ENCODE measurements at regions not wholly inside any gene's neighbourhood (a gene's known extent, or its start where the extent isn't known, plus 50 kb on each side); places are given as distances from the start of the nearest gene placed in this dataset.

DNA sequence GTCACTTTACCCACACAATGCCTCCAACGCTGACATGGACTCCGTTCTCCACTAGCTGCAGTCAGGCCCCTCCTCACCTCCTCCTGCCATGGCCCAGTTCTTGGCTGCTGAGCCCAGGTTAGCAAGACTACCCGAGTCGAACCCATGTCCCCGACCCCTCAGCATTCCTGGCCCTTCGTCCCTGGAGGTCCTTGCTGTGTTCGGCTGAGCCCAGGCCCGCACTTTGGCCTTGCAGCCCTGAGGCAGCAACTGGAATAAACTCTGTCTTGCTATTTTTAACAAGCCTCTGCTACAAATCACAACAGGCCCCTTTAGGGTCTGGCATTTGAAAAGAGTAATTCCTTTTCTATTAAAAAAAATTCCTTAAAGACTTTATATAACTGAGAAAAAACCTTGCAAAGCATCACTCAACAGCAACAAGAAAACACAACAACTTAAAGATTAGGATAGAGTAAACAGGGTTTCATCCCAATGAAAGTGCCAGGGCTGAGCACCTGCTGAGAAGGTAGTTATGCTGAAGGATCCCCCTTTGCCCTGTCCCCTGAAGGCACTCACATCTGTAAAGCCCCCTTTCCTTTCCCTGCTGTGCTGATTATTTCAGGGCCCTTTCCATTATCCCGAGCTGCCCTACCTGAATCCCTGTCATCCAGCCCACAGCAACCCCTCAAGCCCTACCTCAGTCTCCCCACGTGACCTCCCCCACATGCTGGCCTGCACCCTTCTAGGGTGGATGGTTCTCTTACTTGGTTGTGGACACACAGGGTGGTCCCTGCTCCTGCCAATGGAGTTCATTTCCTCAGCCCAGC is 120.0 kb upstream of the SNTG2 start:
- in situ Hi-C loops (cut with MboI; ENCODE audit: low sequenced_read_pairs, unreplicated experiment) = no loop called here
- TF ChIP-seq, protein P1, sequence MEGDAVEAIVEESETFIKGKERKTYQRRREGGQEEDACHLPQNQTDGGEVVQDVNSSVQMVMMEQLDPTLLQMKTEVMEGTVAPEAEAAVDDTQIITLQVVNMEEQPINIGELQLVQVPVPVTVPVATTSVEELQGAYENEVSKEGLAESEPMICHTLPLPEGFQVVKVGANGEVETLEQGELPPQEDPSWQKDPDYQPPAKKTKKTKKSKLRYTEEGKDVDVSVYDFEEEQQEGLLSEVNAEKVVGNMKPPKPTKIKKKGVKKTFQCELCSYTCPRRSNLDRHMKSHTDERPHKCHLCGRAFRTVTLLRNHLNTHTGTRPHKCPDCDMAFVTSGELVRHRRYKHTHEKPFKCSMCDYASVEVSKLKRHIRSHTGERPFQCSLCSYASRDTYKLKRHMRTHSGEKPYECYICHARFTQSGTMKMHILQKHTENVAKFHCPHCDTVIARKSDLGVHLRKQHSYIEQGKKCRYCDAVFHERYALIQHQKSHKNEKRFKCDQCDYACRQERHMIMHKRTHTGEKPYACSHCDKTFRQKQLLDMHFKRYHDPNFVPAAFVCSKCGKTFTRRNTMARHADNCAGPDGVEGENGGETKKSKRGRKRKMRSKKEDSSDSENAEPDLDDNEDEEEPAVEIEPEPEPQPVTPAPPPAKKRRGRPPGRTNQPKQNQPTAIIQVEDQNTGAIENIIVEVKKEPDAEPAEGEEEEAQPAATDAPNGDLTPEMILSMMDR (IDR thresholded peaks at IDR 0.05; ENCODE audit: borderline replicate concordance, control extremely low read depth, extremely low read depth, insufficient read depth, missing control alignments) = no peak

DNA sequence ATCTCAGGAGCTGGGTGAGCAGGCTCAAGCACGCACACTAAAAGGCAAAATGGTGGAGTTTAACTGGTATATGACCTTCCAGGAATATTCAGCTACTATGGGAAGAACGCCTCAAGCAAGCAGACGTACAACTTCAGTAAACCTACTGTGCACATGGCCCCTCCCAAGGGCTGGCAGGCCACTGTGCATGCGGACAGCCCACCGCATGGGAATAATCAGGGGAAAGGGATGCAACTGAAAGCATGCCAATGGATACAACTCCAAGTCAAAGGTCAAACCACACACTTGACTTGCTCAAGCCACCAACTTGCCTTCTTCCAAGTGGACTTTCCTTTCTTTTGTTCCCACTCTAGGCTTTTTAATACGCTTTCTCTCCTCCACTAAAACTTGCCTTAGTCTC is 121.6 kb upstream of the SNTG2 start:
- TF ChIP-seq, protein P1 (IDR thresholded peaks at IDR 0.05; ENCODE audit: borderline replicate concordance, control extremely low read depth, extremely low read depth, insufficient read depth, missing control alignments) = no peak
- in situ Hi-C loops (cut with MboI; ENCODE audit: low sequenced_read_pairs, unreplicated experiment) = no loop called here
- DNase-seq (ENCODE audit: low spot score) = no peak

More for the DNA sequence above, 120.0 kb upstream of the SNTG2 start:
- DNase-seq (ENCODE audit: low spot score) = no peak

DNA sequence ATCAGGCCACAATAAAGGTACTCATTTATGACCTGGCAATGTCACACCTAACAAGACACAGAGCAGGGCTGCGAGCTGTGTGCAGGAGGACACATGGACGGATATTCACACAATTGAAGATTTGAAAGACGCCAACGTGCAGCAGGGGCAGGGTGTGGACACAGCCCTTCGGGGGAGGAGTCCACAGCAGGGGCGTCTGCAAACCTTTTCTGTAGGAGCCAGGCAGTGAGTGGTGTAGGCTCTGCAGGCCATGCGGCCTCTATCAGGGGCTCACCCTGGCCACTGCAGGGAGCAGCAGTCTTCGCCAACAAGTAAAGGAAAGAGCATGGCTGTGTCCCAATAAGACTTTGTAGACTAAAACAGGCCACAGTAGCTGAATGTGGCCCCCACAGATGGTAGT is 125.7 kb upstream of the SNTG2 start:
- in situ Hi-C loops (cut with MboI; ENCODE audit: low sequenced_read_pairs, unreplicated experiment) = no loop called here
- no peak for DNase-seq (ENCODE audit: low spot score)
- TF ChIP-seq, protein P1 (IDR thresholded peaks at IDR 0.05; ENCODE audit: borderline replicate concordance, control extremely low read depth, extremely low read depth, insufficient read depth, missing control alignments) = no peak

DNA sequence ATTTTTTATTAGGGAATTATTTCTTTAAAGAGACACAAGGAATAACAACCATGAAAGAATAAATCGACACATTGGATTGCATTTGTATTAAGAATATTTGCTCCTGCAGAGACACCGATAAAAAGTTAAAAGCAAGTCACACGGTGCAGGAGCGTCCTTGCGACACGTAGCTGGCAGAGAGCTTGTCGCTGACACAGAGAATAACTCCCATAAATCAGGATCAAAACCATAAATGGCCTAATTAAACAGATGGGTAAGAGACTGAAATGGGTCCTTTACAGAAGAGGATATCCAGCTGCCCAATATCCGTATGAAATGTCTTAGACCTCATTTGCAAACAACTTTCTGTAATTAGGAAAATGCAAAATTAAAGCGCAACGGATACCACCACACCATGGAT is 126.1 kb upstream of the SNTG2 start:
- TF ChIP-seq, protein P1 (IDR thresholded peaks at IDR 0.05; ENCODE audit: borderline replicate concordance, control extremely low read depth, extremely low read depth, insufficient read depth, missing control alignments) = no peak
- no peak for DNase-seq (ENCODE audit: low spot score)
- in situ Hi-C loops (cut with MboI; ENCODE audit: low sequenced_read_pairs, unreplicated experiment) = no loop called here

DNA sequence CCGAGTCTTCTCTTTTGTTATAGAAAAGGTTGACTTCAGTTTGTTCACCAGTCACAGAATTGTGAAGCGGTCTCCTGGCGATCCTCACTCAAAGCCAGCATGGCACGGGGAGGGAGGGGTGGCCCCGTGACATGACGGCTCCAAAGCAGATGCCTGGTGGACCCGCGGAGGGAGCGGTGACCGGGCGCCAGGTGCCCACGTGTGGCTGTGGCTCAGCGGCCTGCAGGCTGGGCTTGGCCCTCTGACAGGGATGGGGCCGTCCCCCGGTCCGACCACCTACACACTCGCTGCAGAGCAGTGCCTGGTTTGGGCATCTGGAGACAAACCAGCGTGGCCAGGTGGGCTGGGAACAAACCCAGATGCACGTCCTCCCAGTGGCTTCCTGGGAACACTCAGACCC is 129.1 kb upstream of the SNTG2 start:
- no peak for DNase-seq (ENCODE audit: low spot score)
- TF ChIP-seq, protein P1 (IDR thresholded peaks at IDR 0.05; ENCODE audit: borderline replicate concordance, control extremely low read depth, extremely low read depth, insufficient read depth, missing control alignments) = no peak
- in situ Hi-C loops (cut with MboI; ENCODE audit: low sequenced_read_pairs, unreplicated experiment) = no loop called here

DNA sequence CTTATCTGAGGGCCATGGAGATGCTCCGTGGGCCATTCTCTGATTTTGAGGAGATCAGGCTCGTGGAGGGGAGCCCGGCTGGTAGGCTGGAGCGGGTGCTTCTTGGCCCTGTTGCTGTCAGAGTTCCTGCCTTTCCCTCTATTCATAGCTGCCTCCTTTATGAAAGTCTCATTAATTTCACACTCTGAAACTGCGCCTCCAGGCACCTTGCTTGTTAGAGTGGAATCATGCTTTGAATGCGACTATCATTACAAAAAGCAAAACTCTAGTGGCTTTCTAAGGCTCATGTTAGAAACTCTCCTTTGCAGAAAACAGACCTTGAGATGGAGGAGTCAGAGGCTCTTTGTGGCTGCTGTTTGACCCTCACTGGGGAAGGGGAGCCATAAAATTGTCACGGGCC is 131.0 kb upstream of the SNTG2 start:
- TF ChIP-seq, protein P1 (IDR thresholded peaks at IDR 0.05; ENCODE audit: borderline replicate concordance, control extremely low read depth, extremely low read depth, insufficient read depth, missing control alignments) = no peak
- in situ Hi-C loops (cut with MboI; ENCODE audit: low sequenced_read_pairs, unreplicated experiment) = no loop called here
- DNase-seq (ENCODE audit: low spot score) = no peak
